Loucy (cell line): ENCODE measurements at regions not wholly inside any gene's neighbourhood (a gene's known extent, or its start where the extent isn't known, plus 50 kb on each side); places are given as distances from the start of the nearest gene placed in this dataset.

ENCODE experiments used
- H2AFZ ChIP-seq: fragments of 200-600 bp; sonication (generic); 2 replicates; pipeline ENCODE4 v1.6.0; 2016; ENCODE audit warnings: antibody characterized with exemption, mild to moderate bottlenecking, low read length, moderate library complexity
- H3F3A ChIP-seq: fragments of 200-600 bp; 2 replicates; pipeline ENCODE4 v1.6.0; 2016; ENCODE audit warnings: antibody characterized with exemption, low read depth, mild to moderate bottlenecking
- H3K27me3 ChIP-seq: fragments of 200-600 bp; sonication (generic); 2 replicates; pipeline ENCODE4 v1.6.1; 2014; ENCODE audit warnings: low read length, mild to moderate bottlenecking; ENCODE audit not compliant: insufficient read depth, poor library complexity, severe bottlenecking
- H3K36me3 ChIP-seq: fragments of 200-600 bp; sonication (generic); 2 replicates; pipeline ENCODE4 v1.6.1; 2016; ENCODE audit warnings: low read length; ENCODE audit not compliant: insufficient read depth
- H3K4me1 ChIP-seq: fragments of 200-600 bp; sonication (generic); 2 replicates; pipeline ENCODE4 v1.5.1; 2014; ENCODE audit warnings: low read length, mild to moderate bottlenecking; ENCODE audit not compliant: insufficient read depth, poor library complexity, severe bottlenecking
- H3K4me2 ChIP-seq: fragments of 200-600 bp; sonication (generic); 2 replicates; pipeline ENCODE4 v1.6.0; 2014; ENCODE audit warnings: antibody characterized with exemption, low read length, low read depth, mild to moderate bottlenecking; ENCODE audit not compliant: poor library complexity, severe bottlenecking
- H3K4me3 ChIP-seq: fragments of 200-600 bp; sonication (generic); 2 replicates; pipeline ENCODE4 v1.5.1; 2014; ENCODE audit warnings: low read length, mild to moderate bottlenecking, mixed read lengths; ENCODE audit not compliant: poor library complexity, severe bottlenecking
- H3K79me2 ChIP-seq: fragments of 200-600 bp; sonication (generic); 2 replicates; pipeline ENCODE4 v1.6.1; 2014; ENCODE audit warnings: low read length; ENCODE audit not compliant: insufficient read depth
- H3K9ac ChIP-seq: fragments of 200-600 bp; sonication (generic); 2 replicates; pipeline ENCODE4 v1.6.0; 2014; ENCODE audit warnings: mild to moderate bottlenecking, low read depth, low read length, moderate library complexity; ENCODE audit not compliant: poor library complexity, severe bottlenecking
- H3K9me2 ChIP-seq: fragments of 200-600 bp; sonication (generic); replicated peaks from 2 replicates; pipeline ENCODE4 v1.6.1; 2016; ENCODE audit warnings: low read depth, low read length, mixed read lengths
- H3K9me3 ChIP-seq: fragments of 200-600 bp; sonication (generic); 2 replicates; pipeline ENCODE4 v1.6.1; 2014; ENCODE audit warnings: mild to moderate bottlenecking, antibody characterized with exemption, low read length, low read depth; ENCODE audit not compliant: insufficient read depth
- H4K20me1 ChIP-seq: fragments of 200-600 bp; sonication (generic); 2 replicates; pipeline ENCODE4 v1.6.0; 2014; ENCODE audit warnings: antibody characterized with exemption, low read length, mild to moderate bottlenecking; ENCODE audit not compliant: insufficient read depth, poor library complexity, severe bottlenecking
- EZH2phosphoT487 ChIP-seq: fragments of 200-600 bp; IDR thresholded peaks from 2 replicates; pipeline ENCODE4 v1.6.1; 2018; ENCODE audit warnings: antibody characterized with exemption, mild to moderate bottlenecking, moderate library complexity, borderline replicate concordance
- TF ChIP-seq, protein P1 (sequence below): fragments of 200-600 bp; sonication (generic); conservative IDR thresholded peaks from 2 replicates; pipeline ENCODE4 v1.5.1; 2014; ENCODE audit warnings: mild to moderate bottlenecking, antibody characterized with exemption, low read length

DNA sequence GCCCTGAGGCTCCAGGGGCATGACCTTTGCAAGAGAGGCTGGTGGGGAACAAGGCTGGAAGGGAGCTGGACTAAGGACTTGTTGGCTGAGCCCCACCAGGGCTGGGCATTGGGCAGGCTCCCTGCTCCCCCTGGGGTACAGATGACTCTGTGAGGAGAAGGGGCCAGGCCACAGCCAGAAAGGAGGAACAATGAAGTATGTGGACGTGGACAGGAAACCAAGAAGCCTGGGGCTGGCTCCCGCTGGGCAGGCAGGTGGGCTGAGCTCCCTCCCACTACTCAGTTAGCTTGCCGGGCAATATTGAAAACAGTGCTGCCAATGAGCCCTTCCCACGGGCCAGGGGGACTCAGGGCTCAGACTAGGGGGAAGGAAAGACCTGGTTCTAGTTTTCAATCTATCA is 66.1 kb upstream of the SPTLC1 start:
- no peaks in the 10 kb centered on the region for H3K27me3 ChIP-seq
- H3K9me3 ChIP-seq, result no peaks in the 10 kb centered on the region
- H4K20me1 ChIP-seq, result no peaks in the 10 kb centered on the region
- no peak overlapping the region for H2AFZ ChIP-seq
- no peak overlapping the region for H3K9ac ChIP-seq
- H3K9me2 ChIP-seq, result no peaks in the 10 kb centered on the region
- no peak overlapping the region for H3K4me3 ChIP-seq
- TF ChIP-seq EZH2phosphoT487, result no peak
- TF ChIP-seq, protein P1, sequence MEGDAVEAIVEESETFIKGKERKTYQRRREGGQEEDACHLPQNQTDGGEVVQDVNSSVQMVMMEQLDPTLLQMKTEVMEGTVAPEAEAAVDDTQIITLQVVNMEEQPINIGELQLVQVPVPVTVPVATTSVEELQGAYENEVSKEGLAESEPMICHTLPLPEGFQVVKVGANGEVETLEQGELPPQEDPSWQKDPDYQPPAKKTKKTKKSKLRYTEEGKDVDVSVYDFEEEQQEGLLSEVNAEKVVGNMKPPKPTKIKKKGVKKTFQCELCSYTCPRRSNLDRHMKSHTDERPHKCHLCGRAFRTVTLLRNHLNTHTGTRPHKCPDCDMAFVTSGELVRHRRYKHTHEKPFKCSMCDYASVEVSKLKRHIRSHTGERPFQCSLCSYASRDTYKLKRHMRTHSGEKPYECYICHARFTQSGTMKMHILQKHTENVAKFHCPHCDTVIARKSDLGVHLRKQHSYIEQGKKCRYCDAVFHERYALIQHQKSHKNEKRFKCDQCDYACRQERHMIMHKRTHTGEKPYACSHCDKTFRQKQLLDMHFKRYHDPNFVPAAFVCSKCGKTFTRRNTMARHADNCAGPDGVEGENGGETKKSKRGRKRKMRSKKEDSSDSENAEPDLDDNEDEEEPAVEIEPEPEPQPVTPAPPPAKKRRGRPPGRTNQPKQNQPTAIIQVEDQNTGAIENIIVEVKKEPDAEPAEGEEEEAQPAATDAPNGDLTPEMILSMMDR, result no peak
- peaks cover 4% of the 10 kb centered on the region for H3K4me1 ChIP-seq
- no peaks in the 10 kb centered on the region for H3K36me3 ChIP-seq
- H3K79me2 ChIP-seq, result no peaks in the 10 kb centered on the region
- H3F3A ChIP-seq, result no peaks in the 10 kb centered on the region
- H3K4me2 ChIP-seq, result no peak overlapping the region

DNA sequence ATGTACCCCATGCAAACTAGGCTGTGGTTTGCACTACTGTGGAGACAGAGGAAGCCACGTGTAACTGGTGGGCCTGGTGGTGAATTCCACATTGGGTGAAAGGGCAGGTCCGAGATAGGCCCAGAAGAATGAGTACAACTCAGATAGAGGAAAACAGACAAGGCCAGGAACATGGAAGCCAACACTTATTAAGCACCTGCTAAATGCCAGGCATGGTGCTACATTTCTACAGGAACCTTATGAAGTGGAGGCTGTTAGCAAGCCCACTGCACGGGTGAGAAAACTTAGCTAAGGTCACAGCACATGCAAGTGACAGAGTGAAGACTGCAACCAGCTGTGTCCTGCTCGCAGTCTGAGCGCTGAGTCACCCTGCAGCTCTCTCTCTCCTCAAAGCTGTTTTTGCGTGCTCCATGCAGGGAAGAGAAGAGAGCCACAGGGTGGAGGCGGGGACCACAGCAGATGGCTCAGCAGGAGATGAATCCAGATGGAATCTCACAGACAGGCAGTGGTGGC is 65.5 kb upstream of the SPTLC1 start:
- no peak overlapping the region for H3K4me2 ChIP-seq
- H2AFZ ChIP-seq, result no peak overlapping the region
- TF ChIP-seq, protein P1, result no peak
- TF ChIP-seq EZH2phosphoT487, result no peak

DNA sequence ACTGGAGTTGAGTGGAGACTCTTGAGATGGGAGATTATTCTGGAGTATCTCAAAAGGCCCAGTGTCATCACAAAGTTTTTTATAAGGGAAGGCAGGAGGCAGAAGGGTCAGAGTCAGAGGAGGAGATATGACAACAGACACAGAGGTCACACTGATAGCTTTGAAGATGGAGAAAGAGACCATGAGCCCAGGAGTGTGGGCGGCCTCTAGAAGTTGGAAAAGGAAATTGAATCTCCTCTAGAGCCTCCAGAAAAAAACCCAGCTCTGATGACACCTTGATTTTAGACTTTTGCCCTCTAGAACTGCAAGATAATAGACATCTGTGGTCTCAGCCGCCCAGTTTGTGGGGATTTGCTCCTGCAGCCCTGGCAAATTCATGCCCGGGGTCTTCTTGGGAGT is 64.8 kb upstream of the SPTLC1 start:
- H3K4me2 ChIP-seq, result no peak overlapping the region
- TF ChIP-seq EZH2phosphoT487, result no peak
- TF ChIP-seq, protein P1, result no peak
- no peaks in the 10 kb centered on the region for H3K36me3 ChIP-seq
- no peaks in the 10 kb centered on the region for H3F3A ChIP-seq
- no peaks in the 10 kb centered on the region for H3K27me3 ChIP-seq
- no peaks in the 10 kb centered on the region for H4K20me1 ChIP-seq
- no peak overlapping the region for H2AFZ ChIP-seq
- H3K4me1 ChIP-seq, result peaks cover 4% of the 10 kb centered on the region
- no peak overlapping the region for H3K4me3 ChIP-seq
- H3K79me2 ChIP-seq, result no peaks in the 10 kb centered on the region
- no peak overlapping the region for H3K9ac ChIP-seq
- no peaks in the 10 kb centered on the region for H3K9me3 ChIP-seq
- no peaks in the 10 kb centered on the region for H3K9me2 ChIP-seq

More for the DNA sequence above, 65.5 kb upstream of the SPTLC1 start:
- no peak overlapping the region for H3K4me3 ChIP-seq
- H3K27me3 ChIP-seq, result no peaks in the 10 kb centered on the region
- H3K9me3 ChIP-seq, result no peaks in the 10 kb centered on the region
- H3F3A ChIP-seq, result no peaks in the 10 kb centered on the region
- H3K9ac ChIP-seq, result no peak overlapping the region
- no peaks in the 10 kb centered on the region for H3K79me2 ChIP-seq
- H3K9me2 ChIP-seq, result no peaks in the 10 kb centered on the region
- no peaks in the 10 kb centered on the region for H3K36me3 ChIP-seq
- no peaks in the 10 kb centered on the region for H4K20me1 ChIP-seq
- peaks cover 4% of the 10 kb centered on the region for H3K4me1 ChIP-seq
